T-helper 1 cell (primary cell): ENCODE measurements at regions not wholly inside any gene's neighbourhood (a gene's known extent, or its start where the extent isn't known, plus 50 kb on each side); places are given as distances from the start of the nearest gene placed in this dataset.

Source experiments
- DNase-seq, 5 donors: peaks; one replicate each; pipeline ENCODE4 v3.0.0-alpha.2; 2012 to 2020

- no peak for DNase-seq
Observed at GRCh38 chr2:172333235-172333977, 94.0 kb upstream of the ITGA6 start.

- DNase-seq = no peak
Observed at GRCh38 chr2:172333978-172334330, 93.4 kb upstream of the ITGA6 start.

GRCh38 chr2:172334988-172335387, 92.4 kb upstream of the ITGA6 start:
- DNase-seq = no peak

GRCh38 chr2:172335736-172336135, 91.7 kb upstream of the ITGA6 start:
- no peak for DNase-seq

- no peak for DNase-seq
Observed at GRCh38 chr2:172336681-172337080, 90.7 kb upstream of the ITGA6 start.

- DNase-seq = peak in 1 of 5 donors; percentile 4
Observed at GRCh38 chr2:172339371-172340010, 87.9 kb upstream of the ITGA6 start.

GRCh38 chr2:172340394-172340793, 87.0 kb upstream of the ITGA6 start:
- no peak for DNase-seq

- DNase-seq = no peak
Observed at GRCh38 chr2:172342078-172342477, 85.3 kb upstream of the ITGA6 start.

- no peak for DNase-seq
Observed at GRCh38 chr2:172342611-172343010, 84.8 kb upstream of the ITGA6 start.

- DNase-seq = no peak
Observed at GRCh38 chr2:172344159-172344558, 83.2 kb upstream of the ITGA6 start.

GRCh38 chr2:172345956-172346555, 81.3 kb upstream of the ITGA6 start:
- DNase-seq = no peak

GRCh38 chr2:172348555-172349288, 78.7 kb upstream of the ITGA6 start:
- DNase-seq = no peak

- DNase-seq = no peak
Observed at GRCh38 chr2:172350839-172351479, 76.4 kb upstream of the ITGA6 start.

GRCh38 chr2:172351586-172351985, 75.8 kb upstream of the ITGA6 start:
- DNase-seq = no peak

- no peak for DNase-seq
Observed at GRCh38 chr2:172354347-172354746, 73.0 kb upstream of the ITGA6 start.

GRCh38 chr2:172357442-172357841, 69.9 kb upstream of the ITGA6 start:
- DNase-seq = no peak

GRCh38 chr2:172358691-172359556, 68.5 kb upstream of the ITGA6 start:
- no peak for DNase-seq

- DNase-seq = no peak
Observed at GRCh38 chr2:172361360-172361759, 66.0 kb upstream of the ITGA6 start.

- no peak for DNase-seq
Observed at GRCh38 chr2:172361840-172362239, 65.5 kb upstream of the ITGA6 start.

GRCh38 chr2:172364261-172364660, 63.1 kb upstream of the ITGA6 start:
- no peak for DNase-seq

GRCh38 chr2:172366596-172367150, 60.7 kb upstream of the ITGA6 start:
- DNase-seq = no peak
